MM.1S (cell line): ENCODE measurements at regions not wholly inside any gene's neighbourhood (a gene's known extent, or its start where the extent isn't known, plus 50 kb on each side); places are given as distances from the start of the nearest gene placed in this dataset.

Experiments
- DNase-seq: peaks from one replicate; pipeline ENCODE4 v3.0.0-alpha.2; 2015
- H2AFZ ChIP-seq: fragments of 300-600 bp; sonication (generic); 2 replicates; pipeline ENCODE4 v1.6.0; 2016; ENCODE audit warnings: antibody characterized with exemption, low read length
- H3F3A ChIP-seq: fragments of 300-600 bp; sonication (generic); 2 replicates; pipeline ENCODE4 v1.6.1; 2016; ENCODE audit warnings: mild to moderate bottlenecking, antibody characterized with exemption, low read length, moderate library complexity, mixed read lengths; ENCODE audit not compliant: insufficient read depth
- H3K27ac ChIP-seq: fragments of 300-600 bp; sonication (generic); 2 replicates; pipeline ENCODE4 v1.5.1; 2016; ENCODE audit warnings: mild to moderate bottlenecking, low read length
- H3K27me3 ChIP-seq: fragments of 300-600 bp; sonication (generic); replicated peaks from 2 replicates; pipeline ENCODE4 v1.6.0; 2016; ENCODE audit warnings: low read length; ENCODE audit not compliant: insufficient read depth
- H3K36me3 ChIP-seq: fragments of 300-600 bp; sonication (generic); replicated peaks from 2 replicates; pipeline ENCODE4 v1.6.1; 2016; ENCODE audit warnings: mild to moderate bottlenecking, low read length, mixed read lengths; ENCODE audit not compliant: insufficient read depth
- H3K4me1 ChIP-seq: fragments of 300-600 bp; sonication (generic); 2 replicates; pipeline ENCODE4 v1.6.1; 2016; ENCODE audit warnings: low read length, mixed read lengths
- H3K4me2 ChIP-seq: fragments of 300-600 bp; sonication (generic); 2 replicates; pipeline ENCODE4 v1.6.0; 2016; ENCODE audit warnings: low read depth, low read length
- H3K4me3 ChIP-seq: fragments of 300-600 bp; sonication (generic); 2 replicates; pipeline ENCODE4 v1.5.1; 2016; ENCODE audit warnings: low read length, mixed read lengths
- H3K79me2 ChIP-seq: fragments of 300-600 bp; sonication (generic); 2 replicates; pipeline ENCODE4 v1.6.1; 2016; ENCODE audit warnings: mixed run types, low read length, mixed read lengths
- H3K9ac ChIP-seq: fragments of 300-600 bp; sonication (generic); 2 replicates; pipeline ENCODE4 v1.6.1; 2016; ENCODE audit warnings: low read length, mixed read lengths
- H3K9me2 ChIP-seq: fragments of 300-600 bp; sonication (generic); replicated peaks from 2 replicates; pipeline ENCODE4 v1.6.1; 2016; ENCODE audit warnings: mild to moderate bottlenecking, low read length, mixed read lengths; ENCODE audit not compliant: insufficient read depth
- H3K9me3 ChIP-seq: fragments of 300-600 bp; sonication (generic); replicated peaks from 2 replicates; pipeline ENCODE4 v1.6.1; 2016; ENCODE audit warnings: mild to moderate bottlenecking, low read length, mixed read lengths; ENCODE audit not compliant: insufficient read depth
- H4K20me1 ChIP-seq: fragments of 300-600 bp; sonication (generic); 2 replicates; pipeline ENCODE4 v1.6.1; 2016; ENCODE audit warnings: mild to moderate bottlenecking, low read length, moderate library complexity, mixed read lengths; ENCODE audit not compliant: insufficient read depth
- EZH2 ChIP-seq: fragments of 300-600 bp; sonication (generic); optimal IDR thresholded peaks from 2 replicates; pipeline ENCODE3; 2017; ENCODE audit warnings: low read depth, mild to moderate bottlenecking, antibody characterized with exemption, low read length, mixed read lengths
- EZH2phosphoT487 ChIP-seq: fragments of 300-600 bp; sonication (generic); IDR thresholded peaks from 2 replicates; pipeline ENCODE4 v1.6.1; 2018; ENCODE audit warnings: antibody characterized with exemption, low read length
- TF ChIP-seq, protein P1 (sequence below): fragments of 300-600 bp; sonication (generic); IDR thresholded peaks from 2 replicates; pipeline ENCODE4 v1.5.1; 2016; ENCODE audit warnings: antibody characterized with exemption, low read length, mixed read lengths

DNA sequence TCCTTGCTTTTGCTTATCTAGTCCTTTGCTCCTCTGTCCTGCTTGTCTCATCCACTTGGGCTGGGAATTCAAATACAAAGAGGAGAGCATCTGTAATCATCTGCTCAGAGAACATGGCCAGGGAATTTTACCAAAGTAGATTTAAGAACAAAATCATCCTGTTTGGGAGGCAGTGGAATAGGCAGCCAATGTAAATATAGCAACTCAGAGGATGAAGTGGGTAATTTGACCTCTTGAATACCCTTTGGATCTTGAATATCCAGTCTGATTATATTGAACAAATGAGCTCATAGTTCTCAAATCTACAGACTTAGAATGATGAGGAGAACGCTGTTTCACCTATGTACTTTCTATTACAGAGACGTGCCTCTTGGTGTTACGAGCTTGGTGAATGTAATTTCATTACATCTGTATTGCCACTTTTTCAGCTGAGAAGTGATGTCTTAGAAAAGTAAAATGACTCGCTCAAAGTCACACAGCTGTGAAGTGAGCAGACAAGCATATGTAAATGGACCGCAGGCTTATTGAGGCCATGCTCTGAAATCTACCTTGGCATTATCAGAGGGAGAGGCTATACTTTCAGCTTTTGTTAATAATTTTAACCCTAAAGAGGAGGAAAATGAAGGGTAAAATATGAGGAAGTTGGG lies 266.3 kb downstream of the MTX2 start:
- Histone ChIP-seq H3K36me3 (no peaks in the 10 kb centered on the region), H3K79me2 (no peaks in the 10 kb centered on the region), H3K9me2 (no peaks in the 10 kb centered on the region), H3K9ac (no peak overlapping the region), H3K4me2 (no peak overlapping the region), H3F3A (no peaks in the 10 kb centered on the region), H3K4me1 (no peaks in the 10 kb centered on the region), H3K27me3 (no peaks in the 10 kb centered on the region), H3K4me3 (no peak overlapping the region), H3K9me3 (no peaks in the 10 kb centered on the region), H3K27ac (no peak overlapping the region), H4K20me1 (no peaks in the 10 kb centered on the region), H2AFZ (no peak overlapping the region)
- no peak for DNase-seq
- TF ChIP-seq EZH2 (no peak), EZH2phosphoT487 (no peak)
- TF ChIP-seq, protein P1, sequence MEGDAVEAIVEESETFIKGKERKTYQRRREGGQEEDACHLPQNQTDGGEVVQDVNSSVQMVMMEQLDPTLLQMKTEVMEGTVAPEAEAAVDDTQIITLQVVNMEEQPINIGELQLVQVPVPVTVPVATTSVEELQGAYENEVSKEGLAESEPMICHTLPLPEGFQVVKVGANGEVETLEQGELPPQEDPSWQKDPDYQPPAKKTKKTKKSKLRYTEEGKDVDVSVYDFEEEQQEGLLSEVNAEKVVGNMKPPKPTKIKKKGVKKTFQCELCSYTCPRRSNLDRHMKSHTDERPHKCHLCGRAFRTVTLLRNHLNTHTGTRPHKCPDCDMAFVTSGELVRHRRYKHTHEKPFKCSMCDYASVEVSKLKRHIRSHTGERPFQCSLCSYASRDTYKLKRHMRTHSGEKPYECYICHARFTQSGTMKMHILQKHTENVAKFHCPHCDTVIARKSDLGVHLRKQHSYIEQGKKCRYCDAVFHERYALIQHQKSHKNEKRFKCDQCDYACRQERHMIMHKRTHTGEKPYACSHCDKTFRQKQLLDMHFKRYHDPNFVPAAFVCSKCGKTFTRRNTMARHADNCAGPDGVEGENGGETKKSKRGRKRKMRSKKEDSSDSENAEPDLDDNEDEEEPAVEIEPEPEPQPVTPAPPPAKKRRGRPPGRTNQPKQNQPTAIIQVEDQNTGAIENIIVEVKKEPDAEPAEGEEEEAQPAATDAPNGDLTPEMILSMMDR, result no peak

DNA sequence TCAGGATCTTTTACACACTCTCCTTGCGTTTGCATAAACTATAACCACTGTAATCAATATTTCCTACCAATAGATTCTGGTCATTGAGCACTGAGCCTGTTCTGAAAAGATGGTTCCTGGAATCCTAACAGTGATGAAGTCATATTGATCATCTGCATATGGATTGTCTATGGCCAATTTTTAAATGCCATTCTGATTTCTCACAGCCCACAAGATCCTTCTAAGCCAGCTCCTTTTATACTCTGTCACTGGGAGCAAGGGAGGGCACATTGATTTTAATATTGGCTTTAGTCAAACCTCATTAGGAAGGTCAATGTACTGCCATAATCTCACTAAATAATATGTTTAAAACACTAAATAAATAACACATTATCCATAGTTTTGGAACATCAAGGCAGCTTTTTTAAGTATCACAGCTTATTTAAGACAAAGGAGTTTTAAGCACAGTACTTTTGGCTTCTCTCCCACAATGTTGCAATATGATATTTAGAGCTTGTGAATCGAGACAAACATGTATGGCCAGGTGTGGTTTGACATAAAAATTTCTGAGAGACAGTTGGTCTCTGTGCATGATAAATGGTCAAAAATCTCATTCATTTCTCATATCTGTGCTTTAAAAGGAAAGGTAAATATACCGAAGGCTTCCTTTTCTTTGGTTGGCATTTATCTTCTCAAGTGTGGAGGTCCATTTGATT lies 267.3 kb downstream of the MTX2 start:
- H3K27ac ChIP-seq, result no peak overlapping the region
- H3K4me2 ChIP-seq, result no peak overlapping the region
- no peak overlapping the region for H3K9ac ChIP-seq
- no peak overlapping the region for H2AFZ ChIP-seq
- no peaks in the 10 kb centered on the region for H3K9me2 ChIP-seq
- H3K9me3 ChIP-seq, result no peaks in the 10 kb centered on the region
- H3K4me3 ChIP-seq, result no peak overlapping the region
- H3K36me3 ChIP-seq, result no peaks in the 10 kb centered on the region
- no peak for DNase-seq
- no peaks in the 10 kb centered on the region for H3K4me1 ChIP-seq
- TF ChIP-seq, protein P1, result no peak
- TF ChIP-seq EZH2 (no peak), EZH2phosphoT487 (no peak)
- no peaks in the 10 kb centered on the region for H3K27me3 ChIP-seq
- H4K20me1 ChIP-seq, result no peaks in the 10 kb centered on the region
- H3K79me2 ChIP-seq, result no peaks in the 10 kb centered on the region
- H3F3A ChIP-seq, result no peaks in the 10 kb centered on the region

DNA sequence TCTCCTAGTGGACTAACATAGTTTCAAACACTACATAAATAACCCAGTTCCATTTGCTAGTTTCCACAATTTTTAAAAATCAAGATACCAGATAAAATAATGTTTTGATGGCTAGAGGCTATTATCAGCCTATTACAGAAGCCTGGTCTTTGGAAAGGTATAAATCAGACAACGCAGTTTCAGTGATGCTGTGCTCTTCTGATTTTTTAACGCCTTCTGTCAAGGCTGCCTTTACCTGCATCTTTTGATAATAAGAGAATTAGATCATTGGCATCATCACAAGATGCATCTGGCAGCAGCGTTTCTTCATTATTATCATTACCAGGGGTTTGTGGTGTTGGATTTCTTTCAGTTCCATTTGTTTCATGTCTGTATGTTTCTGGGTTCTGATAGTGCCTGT lies 268.7 kb downstream of the MTX2 start:
- DNase-seq, result no peak
- H3K9me3 ChIP-seq, result no peaks in the 10 kb centered on the region
- no peaks in the 10 kb centered on the region for H3K4me1 ChIP-seq
- H4K20me1 ChIP-seq, result no peaks in the 10 kb centered on the region
- H3K4me2 ChIP-seq, result no peak overlapping the region
- H3F3A ChIP-seq, result no peaks in the 10 kb centered on the region
- H3K4me3 ChIP-seq, result no peak overlapping the region
- no peak overlapping the region for H2AFZ ChIP-seq
- H3K36me3 ChIP-seq, result no peaks in the 10 kb centered on the region
- no peak overlapping the region for H3K27ac ChIP-seq
- no peaks in the 10 kb centered on the region for H3K79me2 ChIP-seq
- no peak for TF ChIP-seq EZH2
- no peak for TF ChIP-seq EZH2phosphoT487
- TF ChIP-seq, protein P1, result no peak
- H3K27me3 ChIP-seq, result no peaks in the 10 kb centered on the region
- H3K9me2 ChIP-seq, result no peaks in the 10 kb centered on the region
- H3K9ac ChIP-seq, result no peak overlapping the region
